ENCODE measurements at regions not wholly inside any gene's neighbourhood (a gene's known extent, or its start where the extent isn't known, plus 50 kb on each side); places are given as distances from the start of the nearest gene placed in this dataset.

DNA sequence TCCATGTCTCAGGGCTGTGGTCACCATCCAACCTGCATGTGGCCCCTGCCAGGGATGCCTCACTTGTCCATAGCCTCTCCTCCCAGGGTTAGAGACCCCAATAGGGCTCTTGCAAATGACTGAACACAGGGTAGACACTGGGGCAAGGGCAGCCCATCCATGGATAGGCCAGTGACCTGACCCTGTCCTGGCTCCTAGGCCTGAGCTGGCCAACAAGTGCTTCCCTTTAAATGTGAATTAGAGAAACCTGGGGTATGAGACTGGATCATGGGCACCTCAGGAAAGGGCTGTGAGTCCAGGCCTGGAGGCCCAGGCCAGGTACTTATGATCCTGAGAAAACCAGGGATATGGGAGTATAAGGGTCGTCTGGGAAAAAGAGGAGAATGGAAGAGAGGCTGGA lies 64.5 kb downstream of the COPS8 start:
- DNase-seq (ENCODE audit: extremely low spot score, insufficient read length, low read depth) (no peak), FAIRE-seq (no peak)

GRCh38 chr2:237150831-237151375 lies 65.2 kb downstream of the COPS8 start:
- DNase-seq (ENCODE audit: extremely low spot score, insufficient read length, low read depth) (no peak), FAIRE-seq (no peak)

- FAIRE-seq (no peak), DNase-seq (ENCODE audit: extremely low spot score, insufficient read length, low read depth) (no peak)
Measured at GRCh38 chr2:237152361-237152760, 66.7 kb downstream of the COPS8 start.

DNA sequence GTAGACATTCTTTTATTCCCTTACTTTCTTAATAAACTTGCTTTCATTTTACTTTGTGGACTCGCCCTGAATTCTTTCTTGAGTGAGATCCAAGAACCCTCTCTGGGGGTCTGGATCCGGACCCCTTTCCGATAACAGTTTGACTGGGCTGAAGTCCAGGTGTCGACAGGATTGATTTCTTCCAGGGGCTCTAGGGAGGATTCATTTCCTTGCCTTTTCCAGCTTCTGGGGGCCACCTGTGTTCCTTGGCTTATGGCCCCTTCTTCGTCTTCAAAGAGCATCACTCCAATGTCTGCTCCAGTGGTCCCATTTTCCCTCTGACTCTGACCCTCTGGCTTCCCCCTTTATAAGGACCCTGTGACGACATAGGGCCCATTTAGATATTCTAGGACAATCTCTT lies 67.5 kb downstream of the COPS8 start:
- DNase-seq (ENCODE audit: extremely low spot score, insufficient read length, low read depth) (no peak), FAIRE-seq (no peak)

DNA sequence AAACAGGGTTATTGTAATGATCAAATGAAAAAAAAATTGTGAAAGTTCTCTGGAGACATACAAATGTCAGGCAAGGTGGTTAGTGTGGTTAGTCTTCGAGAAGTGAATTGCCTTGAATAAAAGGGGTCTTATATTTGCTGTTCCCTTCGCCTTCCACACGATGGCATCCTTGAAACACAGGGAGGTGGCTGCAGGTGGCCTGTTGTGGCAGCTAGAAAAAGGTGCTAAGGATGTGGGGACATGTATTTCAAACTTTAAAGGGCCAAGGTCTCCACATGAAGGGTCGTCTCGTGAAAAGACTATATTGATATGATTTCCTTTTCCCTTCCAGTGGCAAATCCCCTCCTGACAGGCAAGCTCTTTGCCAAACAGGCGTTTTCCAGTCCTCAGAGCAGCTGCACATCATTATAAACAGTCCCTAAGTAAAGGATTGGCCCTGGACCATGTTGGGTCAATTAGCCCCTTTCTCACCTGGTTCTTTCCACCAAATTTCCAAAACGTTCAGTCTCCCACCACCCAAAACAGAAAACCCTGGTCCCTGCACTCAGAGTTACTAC lies 68.5 kb downstream of the COPS8 start:
- DNase-seq (ENCODE audit: extremely low spot score, insufficient read length, low read depth) (no peak), FAIRE-seq (peak; percentile 54)

DNA sequence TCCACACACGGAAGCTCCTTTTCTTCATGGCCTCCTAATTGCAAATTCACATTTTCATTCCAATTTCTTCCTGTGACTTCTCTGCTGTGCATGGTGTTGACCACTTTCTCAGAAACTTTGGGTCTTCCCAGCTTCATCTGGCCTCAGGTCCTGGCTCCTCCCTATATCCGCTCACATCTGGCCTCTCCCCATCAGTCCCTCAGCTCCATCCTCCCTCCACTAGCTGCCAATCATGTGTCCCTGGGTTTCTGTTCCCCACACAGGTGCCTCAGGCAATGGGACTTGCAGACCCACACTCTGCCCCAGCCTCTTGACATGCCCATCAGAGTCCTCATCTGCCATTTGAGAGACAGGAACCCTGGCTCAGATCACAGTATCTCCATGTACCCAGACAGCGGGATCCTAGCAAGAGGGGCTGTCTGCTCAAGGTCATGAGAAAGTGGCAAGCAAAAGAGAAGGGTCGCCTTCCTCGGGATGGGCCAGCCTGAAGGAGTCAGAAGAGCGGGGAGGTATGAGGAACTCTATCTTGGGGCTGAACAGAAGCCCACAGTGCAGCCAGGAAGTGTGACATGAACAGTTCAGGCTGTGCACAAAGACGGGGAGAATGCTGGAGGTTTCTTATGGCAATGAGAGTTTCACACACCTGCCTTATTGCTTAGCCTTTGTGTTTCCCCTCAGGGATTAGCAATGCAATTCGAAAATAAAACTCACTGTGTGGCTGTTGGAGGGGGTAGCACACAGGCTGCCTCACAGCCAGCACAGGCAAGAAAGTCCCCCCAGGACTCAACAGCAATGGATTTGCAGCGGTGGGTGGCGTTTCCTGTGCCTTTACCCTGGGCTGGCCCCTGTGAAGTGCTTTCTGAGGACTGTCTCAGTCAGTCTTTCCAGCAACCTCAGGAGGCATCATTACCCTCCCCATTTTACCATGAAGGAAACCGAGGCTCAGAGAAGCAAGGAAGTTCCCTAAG lies 69.5 kb downstream of the COPS8 start:
- FAIRE-seq (no peak), DNase-seq (ENCODE audit: extremely low spot score, insufficient read length, low read depth) (no peak)

GRCh38 chr2:237156031-237156856 lies 70.6 kb downstream of the COPS8 start:
- DNase-seq (ENCODE audit: extremely low spot score, insufficient read length, low read depth) (no peak), FAIRE-seq (no peak)

- DNase-seq (ENCODE audit: extremely low spot score, insufficient read length, low read depth) (no peak), FAIRE-seq (no peak)
Measured at GRCh38 chr2:237156857-237157779, 71.4 kb downstream of the COPS8 start.

GRCh38 chr2:237157780-237158102 lies 72.1 kb downstream of the COPS8 start:
- no peak for FAIRE-seq

DNA sequence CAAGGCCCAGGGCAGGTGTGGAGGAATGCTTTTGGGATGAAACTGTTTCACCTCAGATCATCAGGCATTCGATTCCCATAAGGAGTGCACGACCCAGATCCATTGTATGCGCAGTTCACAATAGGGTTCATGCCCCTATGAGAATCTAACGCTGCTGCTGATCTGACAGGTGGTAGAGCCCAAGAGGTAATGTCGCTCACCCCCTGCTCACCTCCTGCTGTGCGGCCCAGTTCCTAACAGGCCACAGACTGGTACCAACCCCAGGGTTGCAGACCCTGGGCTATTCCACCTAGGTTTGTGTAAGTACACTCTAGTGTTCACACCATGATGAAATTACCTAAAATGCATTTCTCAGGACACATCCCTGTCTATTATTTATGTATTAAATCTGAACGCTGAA lies 72.5 kb downstream of the COPS8 start:
- no peak for FAIRE-seq
- DNase-seq (ENCODE audit: extremely low spot score, insufficient read length, low read depth): no peak

More at GRCh38 chr2:237157780-237158102, 72.1 kb downstream of the COPS8 start:
- DNase-seq (ENCODE audit: extremely low spot score, insufficient read length, low read depth): no peak

GRCh38 chr2:237159006-237159911 lies 73.6 kb downstream of the COPS8 start:
- FAIRE-seq: no peak
- DNase-seq (ENCODE audit: extremely low spot score, insufficient read length, low read depth): no peak

- no peak for FAIRE-seq
- no peak for DNase-seq (ENCODE audit: extremely low spot score, insufficient read length, low read depth)
Measured at GRCh38 chr2:237160271-237160919, 74.7 kb downstream of the COPS8 start.

DNA sequence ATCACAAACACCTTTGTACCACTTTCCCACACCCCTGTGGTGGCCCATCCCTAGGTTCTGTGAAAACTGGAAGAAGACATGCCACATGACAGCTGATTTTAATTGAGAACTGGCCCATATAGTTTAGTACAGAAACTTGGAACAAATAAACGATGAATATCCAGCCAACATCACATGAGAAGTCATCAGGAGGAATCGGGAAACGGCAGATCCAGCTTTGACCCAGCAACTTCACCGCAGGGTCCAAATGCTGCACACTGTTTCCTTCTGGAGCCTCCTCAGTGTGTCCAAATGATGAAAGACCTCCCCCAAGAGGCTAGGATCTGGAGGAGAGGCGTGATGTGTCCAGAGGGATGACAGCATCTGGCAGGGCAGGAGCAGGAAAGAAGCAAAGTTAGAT lies 75.5 kb downstream of the COPS8 start:
- DNase-seq (ENCODE audit: extremely low spot score, insufficient read length, low read depth) (no peak), FAIRE-seq (no peak)

DNA sequence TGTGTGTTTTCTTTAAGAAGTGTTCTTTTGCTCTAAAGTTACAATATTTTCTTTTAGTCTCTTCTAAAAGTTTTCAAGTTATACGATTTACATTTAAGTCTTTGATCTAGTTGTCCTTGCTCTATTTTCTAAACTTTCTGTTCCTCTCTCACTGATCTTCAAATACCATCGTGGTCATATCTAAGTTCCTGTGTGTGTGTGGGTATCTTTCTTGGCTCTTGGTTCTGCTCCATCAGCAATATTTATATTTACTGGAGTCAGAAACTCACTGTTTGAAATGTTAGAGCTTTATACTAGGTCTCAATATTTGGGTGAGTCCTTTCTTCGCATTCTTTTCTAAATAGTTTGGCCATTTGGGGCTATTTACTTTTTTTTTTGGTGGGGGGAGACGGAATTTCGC lies 77.3 kb downstream of the COPS8 start:
- no peak for FAIRE-seq

GRCh38 chr2:237164474-237165042 lies 78.9 kb downstream of the COPS8 start:
- FAIRE-seq (no peak), DNase-seq (ENCODE audit: extremely low spot score, insufficient read length, low read depth) (no peak)

More for the DNA sequence above, 77.3 kb downstream of the COPS8 start:
- no peak for DNase-seq (ENCODE audit: extremely low spot score, insufficient read length, low read depth)

- no peak for FAIRE-seq
Measured at GRCh38 chr2:237165405-237166276, 80.0 kb downstream of the COPS8 start.

GRCh38 chr2:237167038-237167437 lies 81.3 kb downstream of the COPS8 start:
- FAIRE-seq (no peak), DNase-seq (ENCODE audit: extremely low spot score, insufficient read length, low read depth) (no peak)

More at GRCh38 chr2:237165405-237166276, 80.0 kb downstream of the COPS8 start:
- DNase-seq (ENCODE audit: extremely low spot score, insufficient read length, low read depth): no peak
